B cell (primary cell): ENCODE measurements at regions not wholly inside any gene's neighbourhood (a gene's known extent, or its start where the extent isn't known, plus 50 kb on each side); places are given as distances from the start of the nearest gene placed in this dataset.

Source experiments
- ATAC-seq: fragments of 200-7000 bp; cut with Tn5 transposase; one replicate; pipeline ENCODE4 v1.10.0; 2021; ENCODE audit warnings: low read depth, mild to moderate bottlenecking, moderate number of reproducible peaks, moderate library complexity
- CTCF ChIA-PET: fragments of 350-600 bp; sonication (Branson Sonifier 250); formaldehyde crosslinking; loops from one replicate; lab custom pipeline; 2021; ENCODE audit warnings: antibody characterized with exemption, inconsistent platforms; lab: Charles Lee
- POLR2A ChIA-PET: fragments of 350-600 bp; sonication (Branson Sonifier 250); formaldehyde crosslinking; loops from one replicate; lab custom pipeline; 2021; ENCODE audit warnings: antibody characterized with exemption; lab: Charles Lee
- DNase-seq: peaks from one replicate; pipeline ENCODE4 v3.0.0; 2013
- H2AFZ ChIP-seq: 2 replicates; pipeline ENCODE4 v1.6.1; 2012; ENCODE audit warnings: mild to moderate bottlenecking, low read depth, low read length; ENCODE audit not compliant: insufficient read depth, poor library complexity, severe bottlenecking
- H3K27ac ChIP-seq, 2 donors: 1 replicate in 1 of 2; 2 replicates in 1 of 2; pipeline ENCODE4 v1.5.1; 2012 to 2013; ENCODE audit warnings: low read length in 2 of 2, mild to moderate bottlenecking in 2 of 2, moderate library complexity in 1 of 2
- H3K27me3 ChIP-seq, 4 experiments: fragments of 200-600 bp in 1 of 4; sonication (generic) in 1 of 4; replicated peaks in 1 of 4; 1 replicate in 2 of 4; 2 replicates in 2 of 4; pipeline versions ENCODE4 v1.6.1 to v1.7.0; 2013 to 2016; ENCODE audit warnings: low read length in 3 of 4, mild to moderate bottlenecking in 2 of 4, mixed read lengths in 1 of 4, moderate library complexity in 1 of 4; ENCODE audit not compliant: insufficient read depth in 4 of 4, control insufficient read depth in 3 of 4; ENCODE audit errors: control extremely low read depth in 1 of 4
- H3K36me3 ChIP-seq, 2 experiments: replicated peaks in 1 of 2; 1 replicate in 1 of 2; 2 replicates in 1 of 2; pipeline versions ENCODE4 v1.6.1 to v1.7.1; 2013; ENCODE audit warnings: low read length in 1 of 2; ENCODE audit not compliant: insufficient read depth in 2 of 2, control insufficient read depth in 1 of 2; ENCODE audit errors: control extremely low read depth in 1 of 2, extremely low read depth in 1 of 2
- H3K4me1 ChIP-seq, 2 donors: fragments of 200-600 bp in 1 of 2; sonication (generic) in 1 of 2; 1 replicate in 1 of 2; 2 replicates in 1 of 2; pipeline versions ENCODE4 v1.5.1 to v1.6.1; 2013 to 2017; ENCODE audit warnings: low read length in 2 of 2; ENCODE audit not compliant: control insufficient read depth in 2 of 2, insufficient read depth in 2 of 2
- H3K4me2 ChIP-seq: replicated peaks from 2 replicates; pipeline ENCODE3; 2012; ENCODE audit warnings: mild to moderate bottlenecking, low read depth, low read length; ENCODE audit not compliant: poor library complexity, severe bottlenecking
- H3K4me3 ChIP-seq, 5 experiments: fragments of 200-600 bp in 1 of 5; sonication (generic) in 1 of 5; 1 replicate in 3 of 5; 2 replicates in 2 of 5; pipeline versions ENCODE4 v1.5.1 to v1.7.0; 2011 to 2016; ENCODE audit warnings: low read length in 4 of 5, mild to moderate bottlenecking in 4 of 5, low read depth in 2 of 5, control low read depth in 1 of 5, moderate library complexity in 1 of 5; ENCODE audit not compliant: insufficient read depth in 1 of 5; ENCODE audit errors: control extremely low read depth in 1 of 5, extremely low read depth in 1 of 5
- H3K79me2 ChIP-seq: fragments of 200-600 bp; sonication (generic); one replicate; pipeline ENCODE4 v1.6.0; 2016; ENCODE audit warnings: low read length; ENCODE audit not compliant: control insufficient read depth, insufficient read depth
- H3K9ac ChIP-seq: fragments of 200-600 bp; sonication (generic); 2 replicates; pipeline ENCODE4 v1.6.1; 2017; ENCODE audit warnings: mild to moderate bottlenecking, low read length, moderate library complexity
- H3K9me3 ChIP-seq, 3 donors: one replicate each; pipeline versions ENCODE4 v1.6.1 to v1.7.1; 2013; ENCODE audit warnings: low read length in 2 of 3; ENCODE audit not compliant: control insufficient read depth in 2 of 3, insufficient read depth in 1 of 3; ENCODE audit errors: control extremely low read depth in 1 of 3
- H4K20me1 ChIP-seq: 2 replicates; pipeline ENCODE4 v1.6.0; 2012; ENCODE audit warnings: mild to moderate bottlenecking, low read length; ENCODE audit not compliant: insufficient read depth, control insufficient read depth, poor library complexity, severe bottlenecking
- H3K27ac Mint-ChIP-seq: one replicate; pipeline ENCODE4 v1.8.0; 2021; ENCODE audit warnings: mixed read lengths
- H3K27me3 Mint-ChIP-seq: one replicate; pipeline ENCODE4 v1.8.0; 2021; ENCODE audit warnings: mixed read lengths
- H3K4me1 Mint-ChIP-seq: one replicate; pipeline ENCODE4 v1.8.0; 2021; ENCODE audit warnings: mixed read lengths
- H3K4me3 Mint-ChIP-seq: one replicate; pipeline ENCODE4 v1.8.0; 2021; ENCODE audit warnings: mixed read lengths
- H3K9me3 Mint-ChIP-seq: one replicate; pipeline ENCODE4 v1.8.0; 2022; ENCODE audit warnings: mixed read lengths; ENCODE audit not compliant: insufficient read depth
- CTCF ChIP-seq: fragments of 200-600 bp; IDR thresholded peaks from one replicate; pipeline ENCODE4 v1.8.0; 2022; ENCODE audit warnings: antibody characterized with exemption, mild to moderate bottlenecking
- EZH2 ChIP-seq: IDR thresholded peaks from 2 replicates; pipeline ENCODE4 v1.6.1; 2012; ENCODE audit warnings: borderline replicate concordance, low read depth, mild to moderate bottlenecking, moderate library complexity, low read length; ENCODE audit not compliant: insufficient read depth, poor library complexity, severe bottlenecking
- WGBS: methylation state at CpG from one replicate; pipeline ENCODE4 v1.1.5; 2013; ENCODE audit warnings: missing lambda C conversion rate; ENCODE audit not compliant: insufficient coverage; 5-methylcytosine and 5-hydroxymethylcytosine counted together
- intact Hi-C: fragments of 100-400 bp; cut with micrococcal nuclease; formaldehyde crosslinking; loops from one replicate; pipeline ENCODE4 v1.10.0; 2022

DNA sequence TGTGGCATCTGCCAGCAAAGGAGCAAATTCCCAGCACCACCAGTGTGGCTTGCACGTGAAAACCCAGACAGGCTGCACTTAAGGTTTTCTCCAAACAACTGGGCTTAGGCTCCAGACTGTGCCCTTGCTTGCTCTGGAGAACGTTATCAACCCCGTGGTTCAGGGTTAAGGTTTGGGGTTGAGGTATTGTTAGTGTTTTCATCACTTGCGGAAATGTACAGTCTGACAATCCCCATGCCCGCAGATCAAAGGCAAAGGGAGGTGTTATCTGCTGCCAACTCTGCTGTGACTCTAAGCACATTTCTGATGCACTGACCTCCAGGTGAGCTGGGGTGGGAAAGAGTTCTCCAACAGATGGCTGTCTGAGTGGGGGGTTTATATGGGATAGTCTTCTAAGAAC lies 253.5 kb upstream of the NT5C1B start:
- CTCF ChIA-PET = no interaction called here
- Mint-ChIP-seq H3K9me3 (no peaks in the 10 kb centered on the region), H3K27ac (no peak overlapping the region), H3K27me3 (no peaks in the 10 kb centered on the region), H3K4me1 (no peaks in the 10 kb centered on the region), H3K4me3 (no peak overlapping the region)
- Histone ChIP-seq H3K79me2 (no peaks in the 10 kb centered on the region), H3K27me3 (no peaks in the 10 kb centered on the region), H2AFZ (no peak overlapping the region), H3K4me3 (no peak overlapping the region), H3K4me1 (no peaks in the 10 kb centered on the region), H3K9ac (no peak overlapping the region), H3K9me3 (no peaks in the 10 kb centered on the region), H4K20me1 (no peaks in the 10 kb centered on the region), H3K4me2 (no peak overlapping the region), H3K36me3 (no peaks in the 10 kb centered on the region), H3K27ac (no peak overlapping the region)
- WGBS = 80% methylated on average over 4 of the region's 5 CpGs
- ATAC-seq (no peak), DNase-seq (no peak)
- POLR2A ChIA-PET = no interaction called here
- TF ChIP-seq CTCF (no peak), EZH2 (no peak)
- intact Hi-C loops = no loop called here

DNA sequence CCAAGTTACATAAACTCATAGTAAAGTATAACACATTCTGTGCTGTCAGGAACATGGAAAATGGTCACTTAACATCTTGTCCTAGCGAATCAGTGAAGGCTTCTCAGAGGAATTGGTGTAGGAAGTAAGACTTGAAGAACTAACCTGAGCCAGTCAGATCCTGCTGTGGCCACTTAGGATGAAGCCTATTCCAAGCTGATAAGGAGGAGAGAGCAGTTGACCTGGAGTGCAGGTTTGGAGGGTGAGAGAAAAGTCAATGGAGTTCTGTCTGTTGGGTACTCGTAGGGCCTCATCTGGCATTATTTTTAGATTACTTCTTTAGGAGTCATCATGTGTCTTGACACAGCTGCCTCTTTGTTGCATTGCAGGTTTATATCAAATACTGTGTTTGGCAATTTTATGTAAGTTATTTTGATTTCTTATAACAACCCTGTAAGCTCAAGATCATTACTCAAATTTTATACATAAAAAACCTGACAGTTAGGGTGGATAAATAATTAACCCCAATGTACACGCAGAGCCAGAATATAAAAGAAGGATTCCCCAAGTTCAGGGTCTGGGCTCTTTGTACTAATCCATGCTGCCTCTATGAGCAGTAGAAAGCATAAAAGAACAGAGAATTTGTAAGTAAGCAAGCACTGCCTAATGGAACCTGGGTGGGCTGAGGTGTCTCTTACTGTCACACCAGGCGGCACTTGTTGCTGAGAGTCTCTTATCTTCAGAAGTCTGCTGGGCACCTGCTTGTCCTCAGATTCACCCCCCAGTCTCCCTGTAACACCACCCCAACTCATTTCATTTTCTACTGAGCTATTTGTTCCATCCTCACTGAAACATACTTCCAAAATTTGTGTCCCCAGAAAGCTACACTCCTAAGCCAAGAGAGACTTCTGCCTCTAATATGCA lies 252.1 kb upstream of the NT5C1B start:
- no peaks in the 10 kb centered on the region for H3K4me1 Mint-ChIP-seq
- Histone ChIP-seq H4K20me1 (no peaks in the 10 kb centered on the region), H2AFZ (no peak overlapping the region), H3K36me3 (no peaks in the 10 kb centered on the region), H3K4me3 (no peak overlapping the region), H3K9me3 (no peaks in the 10 kb centered on the region), H3K79me2 (no peaks in the 10 kb centered on the region), H3K9ac (no peak overlapping the region), H3K4me2 (no peak overlapping the region), H3K27me3 (no peaks in the 10 kb centered on the region), H3K4me1 (no peaks in the 10 kb centered on the region), H3K27ac (no peak overlapping the region)
- no peak for DNase-seq
- H3K9me3 Mint-ChIP-seq = no peaks in the 10 kb centered on the region
- POLR2A ChIA-PET = no interaction called here
- intact Hi-C loops = no loop called here
- ATAC-seq = no peak
- TF ChIP-seq EZH2 = no peak
- TF ChIP-seq CTCF = no peak
- H3K4me3 Mint-ChIP-seq = no peak overlapping the region
- WGBS = 86% methylated on average over 2 of the region's 4 CpGs
- no peaks in the 10 kb centered on the region for H3K27me3 Mint-ChIP-seq
- H3K27ac Mint-ChIP-seq = no peak overlapping the region
- CTCF ChIA-PET = interaction anchor here (1.4 kb wide), 1 partner anchor 9 kb away, joined by 3 read pairs; no protein-coding TSS in a partner anchor
